GM20000 (cell line): ENCODE measurements at regions not wholly inside any gene's neighbourhood (a gene's known extent, or its start where the extent isn't known, plus 50 kb on each side); places are given as distances from the start of the nearest gene placed in this dataset.

Experiments
- DNase-seq: peaks from one replicate; pipeline ENCODE4 v3.0.0; 2012; ENCODE audit warnings: low spot score
- CTCF ChIP-seq: IDR thresholded peaks from 2 replicates; pipeline ENCODE4 v1.5.1; 2012; ENCODE audit warnings: mild to moderate bottlenecking, control low read depth; ENCODE audit errors: extremely low read depth, missing control alignments

GRCh38 chr20:52532674-52533073 is 341.1 kb upstream of the ZFP64 start:
- DNase-seq = no peak
- TF ChIP-seq CTCF = no peak

- no peak for DNase-seq
- no peak for TF ChIP-seq CTCF
Measured at GRCh38 chr20:52530571-52530970, 339.0 kb upstream of the ZFP64 start.

- no peak for TF ChIP-seq CTCF
- DNase-seq = no peak
Measured at GRCh38 chr20:52529826-52530225, 338.2 kb upstream of the ZFP64 start.

GRCh38 chr20:52524861-52525260 is 333.3 kb upstream of the ZFP64 start:
- TF ChIP-seq CTCF = no peak

GRCh38 chr20:52518735-52519134 is 327.2 kb upstream of the ZFP64 start:
- no peak for DNase-seq

More at GRCh38 chr20:52524861-52525260, 333.3 kb upstream of the ZFP64 start:
- no peak for DNase-seq

GRCh38 chr20:52515877-52516276 is 324.3 kb upstream of the ZFP64 start:
- DNase-seq = no peak
- no peak for TF ChIP-seq CTCF

More at GRCh38 chr20:52518735-52519134, 327.2 kb upstream of the ZFP64 start:
- no peak for TF ChIP-seq CTCF

GRCh38 chr20:52500157-52500556 is 308.6 kb upstream of the ZFP64 start:
- no peak for TF ChIP-seq CTCF

More at GRCh38 chr20:52500157-52500556, 308.6 kb upstream of the ZFP64 start:
- DNase-seq = no peak
